ENCODE measurements at regions not wholly inside any gene's neighbourhood (a gene's known extent, or its start where the extent isn't known, plus 50 kb on each side); places are given as distances from the start of the nearest gene placed in this dataset.
"Not testable (repeated sequence)": the region's sequence is repeated elsewhere in the genome, so short reads cannot be mapped to it uniquely, and the experiment has no call there.

- peaks cover 13 to 42% (median 25%) of the 10 kb centered on the region in 3 donors for H3K9me3 Mint-ChIP-seq
- H3K36me3 Mint-ChIP-seq; DNase-seq; H3K4me1 Mint-ChIP-seq; H3K36me3 ChIP-seq (ENCODE audit: control insufficient read depth in 2 of 2, extremely low read depth in 1 of 2, insufficient read depth in 1 of 2, low read length in 1 of 2); POLR2A ChIA-PET; H3K27ac Mint-ChIP-seq; H3K27me3 ChIP-seq (replicated peaks in 1 of 2; ENCODE audit: control insufficient read depth in 2 of 2, extremely low read depth in 1 of 2, insufficient read depth in 2 of 2, low read length in 1 of 2); CTCF ChIA-PET; H3K27me3 Mint-ChIP-seq; H3K4me1 ChIP-seq (ENCODE audit: control insufficient read depth in 1 of 2, extremely low read depth in 1 of 2, insufficient read depth in 2 of 2, low read length in 2 of 2); H3K4me3 Mint-ChIP-seq; ATAC-seq (replicated peaks in 1 of 4); H3K9me3 ChIP-seq; H3K27ac ChIP-seq (ENCODE audit: low read length); H3K4me3 ChIP-seq (ENCODE audit: control insufficient read depth in 1 of 2, extremely low read depth in 1 of 2, low read length in 1 of 2): not testable (repeated sequence)
- no CpG with 5 or more reads among the region's 1 CpG for WGBS (ENCODE audit: insufficient coverage)
These were observed 154.0 kb downstream of the ZNF37A start for GRCh38 chr10:38248113-38248512.

- H3K27ac ChIP-seq (ENCODE audit: low read length); H3K27me3 Mint-ChIP-seq; H3K4me1 Mint-ChIP-seq; H3K36me3 Mint-ChIP-seq; H3K4me1 ChIP-seq (ENCODE audit: control insufficient read depth in 1 of 2, extremely low read depth in 1 of 2, insufficient read depth in 2 of 2, low read length in 2 of 2); H3K36me3 ChIP-seq (ENCODE audit: control insufficient read depth in 2 of 2, extremely low read depth in 1 of 2, insufficient read depth in 1 of 2, low read length in 1 of 2); H3K27ac Mint-ChIP-seq; CTCF ChIA-PET; H3K9me3 ChIP-seq; DNase-seq; H3K4me3 Mint-ChIP-seq; H3K4me3 ChIP-seq (ENCODE audit: control insufficient read depth in 1 of 2, extremely low read depth in 1 of 2, low read length in 1 of 2); H3K27me3 ChIP-seq (replicated peaks in 1 of 2; ENCODE audit: control insufficient read depth in 2 of 2, extremely low read depth in 1 of 2, insufficient read depth in 2 of 2, low read length in 1 of 2); ATAC-seq (replicated peaks in 1 of 4); POLR2A ChIA-PET: not testable (repeated sequence)
- H3K9me3 Mint-ChIP-seq: peaks cover 16 to 34% (median 22%) of the 10 kb centered on the region in 3 donors
- WGBS (ENCODE audit: insufficient coverage): no CpG with 5 or more reads among the region's 6 CpGs
These were observed 158.4 kb downstream of the ZNF37A start for GRCh38 chr10:38252551-38252950.

- H3K36me3 ChIP-seq (ENCODE audit: control insufficient read depth in 2 of 2, extremely low read depth in 1 of 2, insufficient read depth in 1 of 2, low read length in 1 of 2); H3K9me3 ChIP-seq; H3K4me1 Mint-ChIP-seq; CTCF ChIA-PET; H3K27ac ChIP-seq (ENCODE audit: low read length); H3K27me3 ChIP-seq (replicated peaks in 1 of 2; ENCODE audit: control insufficient read depth in 2 of 2, extremely low read depth in 1 of 2, insufficient read depth in 2 of 2, low read length in 1 of 2); DNase-seq; ATAC-seq (replicated peaks in 1 of 4); POLR2A ChIA-PET; H3K4me3 Mint-ChIP-seq; H3K27me3 Mint-ChIP-seq; H3K27ac Mint-ChIP-seq; H3K4me1 ChIP-seq (ENCODE audit: control insufficient read depth in 1 of 2, extremely low read depth in 1 of 2, insufficient read depth in 2 of 2, low read length in 2 of 2); H3K4me3 ChIP-seq (ENCODE audit: control insufficient read depth in 1 of 2, extremely low read depth in 1 of 2, low read length in 1 of 2); H3K36me3 Mint-ChIP-seq: not testable (repeated sequence)
- WGBS (ENCODE audit: insufficient coverage): 61% methylated on average over 5 of the region's 6 CpGs
- H3K9me3 Mint-ChIP-seq: peaks cover 7 to 12% (median 9%) of the 10 kb centered on the region in 3 donors
These were observed 173.4 kb downstream of the ZNF37A start for GRCh38 chr10:38267555-38267954.

- DNase-seq; H3K4me1 Mint-ChIP-seq; H3K27ac ChIP-seq (ENCODE audit: low read length); H3K27ac Mint-ChIP-seq; CTCF ChIA-PET; H3K4me3 ChIP-seq (ENCODE audit: control insufficient read depth in 1 of 2, extremely low read depth in 1 of 2, low read length in 1 of 2); H3K36me3 Mint-ChIP-seq; H3K9me3 ChIP-seq; H3K4me3 Mint-ChIP-seq; H3K27me3 ChIP-seq (replicated peaks in 1 of 2; ENCODE audit: control insufficient read depth in 2 of 2, extremely low read depth in 1 of 2, insufficient read depth in 2 of 2, low read length in 1 of 2); H3K4me1 ChIP-seq (ENCODE audit: control insufficient read depth in 1 of 2, extremely low read depth in 1 of 2, insufficient read depth in 2 of 2, low read length in 2 of 2); POLR2A ChIA-PET; ATAC-seq (replicated peaks in 1 of 4); H3K27me3 Mint-ChIP-seq; H3K36me3 ChIP-seq (ENCODE audit: control insufficient read depth in 2 of 2, extremely low read depth in 1 of 2, insufficient read depth in 1 of 2, low read length in 1 of 2): not testable (repeated sequence)
- WGBS (ENCODE audit: insufficient coverage): no CpG with 5 or more reads among the region's 3 CpGs
- peaks cover 4 to 12% (median 7%) of the 10 kb centered on the region in 3 donors for H3K9me3 Mint-ChIP-seq
These were observed 176.9 kb downstream of the ZNF37A start for GRCh38 chr10:38271031-38271430.

- H3K27ac Mint-ChIP-seq; H3K27ac ChIP-seq (ENCODE audit: low read length); POLR2A ChIA-PET; H3K36me3 ChIP-seq (ENCODE audit: control insufficient read depth in 2 of 2, extremely low read depth in 1 of 2, insufficient read depth in 1 of 2, low read length in 1 of 2); H3K4me1 Mint-ChIP-seq; H3K36me3 Mint-ChIP-seq; H3K27me3 ChIP-seq (replicated peaks in 1 of 2; ENCODE audit: control insufficient read depth in 2 of 2, extremely low read depth in 1 of 2, insufficient read depth in 2 of 2, low read length in 1 of 2); H3K27me3 Mint-ChIP-seq; DNase-seq; H3K4me1 ChIP-seq (ENCODE audit: control insufficient read depth in 1 of 2, extremely low read depth in 1 of 2, insufficient read depth in 2 of 2, low read length in 2 of 2); H3K4me3 ChIP-seq (ENCODE audit: control insufficient read depth in 1 of 2, extremely low read depth in 1 of 2, low read length in 1 of 2); ATAC-seq (replicated peaks in 1 of 4); CTCF ChIA-PET; H3K9me3 Mint-ChIP-seq; H3K4me3 Mint-ChIP-seq; H3K9me3 ChIP-seq: not testable (repeated sequence)
- WGBS (ENCODE audit: insufficient coverage): 100% methylated on average over 1 of the region's 2 CpGs
These were observed 180.7 kb downstream of the ZNF37A start for GRCh38 chr10:38274879-38275278.

- H3K4me3 Mint-ChIP-seq; POLR2A ChIA-PET; H3K4me1 Mint-ChIP-seq; H3K27ac Mint-ChIP-seq; DNase-seq; H3K27me3 Mint-ChIP-seq; H3K27me3 ChIP-seq (replicated peaks in 1 of 2; ENCODE audit: control insufficient read depth in 2 of 2, extremely low read depth in 1 of 2, insufficient read depth in 2 of 2, low read length in 1 of 2); H3K9me3 Mint-ChIP-seq; H3K27ac ChIP-seq (ENCODE audit: low read length); CTCF ChIA-PET; H3K9me3 ChIP-seq; H3K36me3 ChIP-seq (ENCODE audit: control insufficient read depth in 2 of 2, extremely low read depth in 1 of 2, insufficient read depth in 1 of 2, low read length in 1 of 2); H3K4me3 ChIP-seq (ENCODE audit: control insufficient read depth in 1 of 2, extremely low read depth in 1 of 2, low read length in 1 of 2); ATAC-seq (replicated peaks in 1 of 4); H3K4me1 ChIP-seq (ENCODE audit: control insufficient read depth in 1 of 2, extremely low read depth in 1 of 2, insufficient read depth in 2 of 2, low read length in 2 of 2); H3K36me3 Mint-ChIP-seq: not testable (repeated sequence)
- 100% methylated on average over 1 of the region's 2 CpGs for WGBS (ENCODE audit: insufficient coverage)
These were observed 198.4 kb downstream of the ZNF37A start for GRCh38 chr10:38292560-38292959.

- H3K27ac ChIP-seq (ENCODE audit: low read length); H3K4me1 ChIP-seq (ENCODE audit: control insufficient read depth in 1 of 2, extremely low read depth in 1 of 2, insufficient read depth in 2 of 2, low read length in 2 of 2); H3K9me3 Mint-ChIP-seq; H3K4me3 ChIP-seq (ENCODE audit: control insufficient read depth in 1 of 2, extremely low read depth in 1 of 2, low read length in 1 of 2); H3K4me3 Mint-ChIP-seq; H3K36me3 ChIP-seq (ENCODE audit: control insufficient read depth in 2 of 2, extremely low read depth in 1 of 2, insufficient read depth in 1 of 2, low read length in 1 of 2); ATAC-seq (replicated peaks in 1 of 4); POLR2A ChIA-PET; H3K36me3 Mint-ChIP-seq; H3K9me3 ChIP-seq; H3K27ac Mint-ChIP-seq; H3K27me3 ChIP-seq (replicated peaks in 1 of 2; ENCODE audit: control insufficient read depth in 2 of 2, extremely low read depth in 1 of 2, insufficient read depth in 2 of 2, low read length in 1 of 2); CTCF ChIA-PET; H3K4me1 Mint-ChIP-seq; H3K27me3 Mint-ChIP-seq; DNase-seq: not testable (repeated sequence)
- WGBS (ENCODE audit: insufficient coverage): no CpG with 5 or more reads among the region's 5 CpGs
These were observed 216.0 kb downstream of the ZNF37A start for GRCh38 chr10:38310111-38310510.
